ENCODE measurements at regions not wholly inside any gene's neighbourhood (a gene's known extent, or its start where the extent isn't known, plus 50 kb on each side); places are given as distances from the start of the nearest gene placed in this dataset.

- TF ChIP-seq CTCF (IDR thresholded peaks at IDR 0.05; ENCODE audit: low read length) (no peak), EZH2 (IDR thresholded peaks at IDR 0.05; ENCODE audit: borderline replicate concordance, low read length) (no peak)
Observed at GRCh38 chr9:1530696-1531095, 480.5 kb downstream of the DMRT2 start.

Measured in OCI-LY1 (cell line).